Testis (tissue), 2 donors: ENCODE measurements at regions not wholly inside any gene's neighbourhood (a gene's known extent, or its start where the extent isn't known, plus 50 kb on each side); places are given as distances from the start of the nearest gene placed in this dataset.

Source experiments
- POLR2A ChIP-seq: fragments of 450-650 bp; IDR thresholded peaks from one replicate; pipeline ENCODE4 v1.6.1; 2017; ENCODE audit warnings: antibody characterized with exemption, mild to moderate bottlenecking, moderate library complexity
- TF ChIP-seq, protein P1 (sequence below), 3 experiments: fragments of 450-650 bp in 2 of 3; fragments of 200-600 bp in 1 of 3; sonication (generic) in 1 of 3; IDR thresholded peaks; one replicate each; pipeline ENCODE4 v1.5.1; 2016 to 2019; ENCODE audit warnings: antibody characterized with exemption in 3 of 3, mild to moderate bottlenecking in 2 of 3, moderate library complexity in 1 of 3

DNA sequence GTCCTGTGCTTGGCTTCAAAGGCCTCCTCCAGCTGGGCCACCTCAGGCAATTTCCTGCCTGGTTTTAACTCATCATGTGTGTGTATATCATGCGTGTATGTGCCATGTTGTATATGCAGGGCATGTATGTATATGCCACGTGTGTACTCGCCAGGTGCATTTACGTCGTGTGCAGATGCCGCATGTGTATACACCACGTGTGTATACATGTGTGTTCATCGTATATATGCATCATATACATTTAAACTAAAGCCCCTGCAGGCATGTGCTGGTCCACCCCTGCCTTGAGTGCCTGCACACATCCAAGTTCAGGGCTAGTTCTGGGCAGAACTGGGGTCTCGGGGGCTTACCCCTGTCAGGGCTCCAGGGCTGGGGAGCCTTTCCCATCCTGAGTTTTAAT is 54.0 kb upstream of the SMOC2 start:
- TF ChIP-seq, protein P1, sequence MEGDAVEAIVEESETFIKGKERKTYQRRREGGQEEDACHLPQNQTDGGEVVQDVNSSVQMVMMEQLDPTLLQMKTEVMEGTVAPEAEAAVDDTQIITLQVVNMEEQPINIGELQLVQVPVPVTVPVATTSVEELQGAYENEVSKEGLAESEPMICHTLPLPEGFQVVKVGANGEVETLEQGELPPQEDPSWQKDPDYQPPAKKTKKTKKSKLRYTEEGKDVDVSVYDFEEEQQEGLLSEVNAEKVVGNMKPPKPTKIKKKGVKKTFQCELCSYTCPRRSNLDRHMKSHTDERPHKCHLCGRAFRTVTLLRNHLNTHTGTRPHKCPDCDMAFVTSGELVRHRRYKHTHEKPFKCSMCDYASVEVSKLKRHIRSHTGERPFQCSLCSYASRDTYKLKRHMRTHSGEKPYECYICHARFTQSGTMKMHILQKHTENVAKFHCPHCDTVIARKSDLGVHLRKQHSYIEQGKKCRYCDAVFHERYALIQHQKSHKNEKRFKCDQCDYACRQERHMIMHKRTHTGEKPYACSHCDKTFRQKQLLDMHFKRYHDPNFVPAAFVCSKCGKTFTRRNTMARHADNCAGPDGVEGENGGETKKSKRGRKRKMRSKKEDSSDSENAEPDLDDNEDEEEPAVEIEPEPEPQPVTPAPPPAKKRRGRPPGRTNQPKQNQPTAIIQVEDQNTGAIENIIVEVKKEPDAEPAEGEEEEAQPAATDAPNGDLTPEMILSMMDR (IDR thresholded peaks at IDR 0.05): no peak
- TF ChIP-seq POLR2A: no peak
